K562 (cell line): ENCODE measurements at regions not wholly inside any gene's neighbourhood (a gene's known extent, or its start where the extent isn't known, plus 50 kb on each side); places are given as distances from the start of the nearest gene placed in this dataset.

Source experiments
- AFF1 ChIP-seq, 2 experiments: fragments of 450-650 bp; IDR thresholded peaks; 2 replicates each; pipeline ENCODE4 v1.6.1; 2018; ENCODE audit warnings: mild to moderate bottlenecking in 2 of 2, low read depth in 1 of 2; ENCODE audit not compliant: partially characterized antibody in 2 of 2
- ATF3 ChIP-seq, 2 experiments: fragments of 450-650 bp in 1 of 2; sonication (generic) in 1 of 2; formaldehyde crosslinking in 1 of 2; IDR thresholded peaks in 1 of 2; conservative IDR thresholded peaks in 1 of 2; 2 replicates each; pipeline versions ENCODE4 v1.6.1 to v1.8.1; 2016 to 2023; ENCODE audit warnings: mild to moderate bottlenecking in 2 of 2, moderate library complexity in 2 of 2, inconsistent platforms in 1 of 2, missing genetic modification reagents in 1 of 2
- CBFB ChIP-seq: sonication (generic); formaldehyde crosslinking; IDR thresholded peaks from 2 replicates; pipeline ENCODE4 v1.4.0; 2020; ENCODE audit warnings: mild to moderate bottlenecking, missing genetic modification reagents
- CEBPG ChIP-seq, 3 experiments: fragments of 200-800 bp in 1 of 3; sonication (Bioruptor generic) in 1 of 3; sonication (generic) in 1 of 3; formaldehyde crosslinking in 1 of 3; IDR thresholded peaks in 2 of 3; conservative IDR thresholded peaks in 1 of 3; 2 replicates each; pipeline versions ENCODE4 v1.6.1 to v1.8.0; 2016 to 2022; ENCODE audit warnings: missing compliant biosample characterization in 2 of 3, missing genetic modification characterization in 2 of 3, mild to moderate bottlenecking in 1 of 3, missing genetic modification reagents in 1 of 3
- MAFF ChIP-seq: IDR thresholded peaks from 2 replicates; pipeline ENCODE4 v1.6.1; 2012; ENCODE audit warnings: low read length, improper control_type of control experiment
- NFE2 ChIP-seq: IDR thresholded peaks from 2 replicates; pipeline ENCODE4 v1.6.1; 2014; ENCODE audit warnings: antibody characterized with exemption, low read depth
- ZBTB40 ChIP-seq, 2 experiments: fragments of 450-650 bp in 1 of 2; sonication (generic) in 1 of 2; formaldehyde crosslinking in 1 of 2; IDR thresholded peaks; 2 replicates each; pipeline versions ENCODE4 v1.7.1 to v1.9.0; 2016 to 2022; ENCODE audit warnings: inconsistent platforms in 1 of 2, mild to moderate bottlenecking in 1 of 2, missing genetic modification reagents in 1 of 2
- ZKSCAN1 ChIP-seq: fragments of 150-350 bp; IDR thresholded peaks from 2 replicates; pipeline ENCODE4 v1.6.1; 2016; ENCODE audit warnings: low read depth, low read length
- ZKSCAN8 ChIP-seq: fragments of 200-800 bp; sonication (Bioruptor generic); IDR thresholded peaks from 2 replicates; pipeline ENCODE4 v1.6.1; 2016; ENCODE audit warnings: missing genetic modification characterization, missing compliant biosample characterization
- ZNF12 ChIP-seq: sonication (generic); formaldehyde crosslinking; IDR thresholded peaks from 2 replicates; pipeline ENCODE4 v1.4.0; 2020; ENCODE audit warnings: mild to moderate bottlenecking, missing genetic modification reagents
- ZNF212 ChIP-seq: fragments of 450-650 bp; formaldehyde crosslinking; IDR thresholded peaks from 2 replicates; pipeline ENCODE4 v1.4.0; 2020; ENCODE audit warnings: mild to moderate bottlenecking
- ZNF436 ChIP-seq: fragments of 250-450, 450-650 bp; sonication (Bioruptor Pico); formaldehyde crosslinking; IDR thresholded peaks from 2 replicates; pipeline ENCODE4 v1.7.0; 2020; ENCODE audit warnings: mild to moderate bottlenecking

GRCh38 chr1:65505547-65506300 lies 85.3 kb downstream of the LEPR start (continued):
- TF ChIP-seq ZBTB40 (IDR thresholded peaks at IDR 0.05) (peak; percentile 84), ZBTB40 (CRISPR knock-in tag; IDR thresholded peaks at IDR 0.05) (peak; percentile 48; the same call in 1 of the 2 replicates), ATF3 (IDR thresholded peaks at IDR 0.05) (peak; percentile 58), ATF3 (CRISPR knock-in tag; conservative IDR thresholded peaks at IDR 0.05) (no peak), ZKSCAN1 (no peak), CBFB (CRISPR knock-in tag) (no peak), CEBPG (CRISPR knock-in tag; IDR thresholded peaks at IDR 0.05) (peak; percentile 75), CEBPG (tag; conservative IDR thresholded peaks at IDR 0.05 in 1 of 2, IDR thresholded peaks at IDR 0.05 in 1 of 2) (peak in 1 of 2 experiments; percentile 73; a peak in 2 of 4 replicates), ZNF212 (CRISPR knock-in tag) (no peak), ZNF12 (CRISPR knock-in tag) (no peak), ZKSCAN8 (CRISPR knock-in tag) (no peak), MAFF (no peak), NFE2 (no peak), ZNF436 (CRISPR knock-in tag) (no peak), AFF1 (IDR thresholded peaks at IDR 0.05; ENCODE audit: low read depth in 1 of 2, partially characterized antibody in 2 of 2) (no peak)
